Liver (tissue), 3 donors: ENCODE measurements at regions not wholly inside any gene's neighbourhood (a gene's known extent, or its start where the extent isn't known, plus 50 kb on each side); places are given as distances from the start of the nearest gene placed in this dataset.

Experiments used
- ATF3 ChIP-seq: IDR thresholded peaks from 2 replicates; pipeline ENCODE4 v1.6.1; 2016; ENCODE audit warnings: antibody characterized with exemption
- CTCF ChIP-seq: fragments of 150-350 bp; IDR thresholded peaks from 2 replicates; pipeline ENCODE4 v1.5.1; 2017; ENCODE audit warnings: improper control_type of control experiment, low read depth, low read length; ENCODE audit not compliant: missing input control
- donor health status: healthy.
- donor health status: healthy.

GRCh38 chr13:79196843-79197242, 209.2 kb downstream of the RBM26 start:
- no peak for TF ChIP-seq CTCF
- TF ChIP-seq ATF3 = no peak
